ENCODE measurements at regions not wholly inside any gene's neighbourhood (a gene's known extent, or its start where the extent isn't known, plus 50 kb on each side); places are given as distances from the start of the nearest gene placed in this dataset.

DNA sequence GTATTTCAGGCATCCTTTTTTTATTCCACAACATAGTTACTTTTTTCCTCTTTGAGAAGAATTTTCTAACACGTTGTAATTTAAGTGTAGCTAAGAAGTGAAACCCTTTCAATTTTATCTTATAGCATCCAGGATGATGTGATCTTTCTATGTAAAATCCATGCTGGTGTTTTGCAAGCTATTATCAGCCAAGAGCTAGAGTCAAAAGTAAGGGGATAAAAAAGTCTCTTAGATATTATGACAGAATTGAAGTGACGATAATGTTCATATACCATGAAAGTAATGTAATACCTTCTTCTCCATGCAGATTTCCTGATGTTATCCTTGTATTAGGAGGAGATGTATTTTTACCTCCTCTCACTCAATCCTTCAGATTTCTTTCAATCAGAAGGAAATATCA, 64.2 kb upstream of the MBL2 start:
- Histone ChIP-seq H3K27me3 (ENCODE audit: control insufficient read depth, insufficient read depth, low read length) (no peaks in the 10 kb centered on the region), H3K9ac (no peak overlapping the region), H3K4me1 (peaks cover 12% of the 10 kb centered on the region), H2AFZ (peak overlapping the region; percentile 19), H3K4me2 (ENCODE audit: low read length) (peak overlapping the region; percentile 44), H3K79me2 (no peaks in the 10 kb centered on the region), H3K4me3 (ENCODE audit: low read depth, low read length) (no peak overlapping the region), H3K9me3 (ENCODE audit: control insufficient read depth, low read length) (no peaks in the 10 kb centered on the region), H3K36me3 (ENCODE audit: control insufficient read depth, insufficient read depth, low read length) (no peaks in the 10 kb centered on the region), H3K27ac (peak overlapping the region; percentile 3)
- TF ChIP-seq, protein P1, sequence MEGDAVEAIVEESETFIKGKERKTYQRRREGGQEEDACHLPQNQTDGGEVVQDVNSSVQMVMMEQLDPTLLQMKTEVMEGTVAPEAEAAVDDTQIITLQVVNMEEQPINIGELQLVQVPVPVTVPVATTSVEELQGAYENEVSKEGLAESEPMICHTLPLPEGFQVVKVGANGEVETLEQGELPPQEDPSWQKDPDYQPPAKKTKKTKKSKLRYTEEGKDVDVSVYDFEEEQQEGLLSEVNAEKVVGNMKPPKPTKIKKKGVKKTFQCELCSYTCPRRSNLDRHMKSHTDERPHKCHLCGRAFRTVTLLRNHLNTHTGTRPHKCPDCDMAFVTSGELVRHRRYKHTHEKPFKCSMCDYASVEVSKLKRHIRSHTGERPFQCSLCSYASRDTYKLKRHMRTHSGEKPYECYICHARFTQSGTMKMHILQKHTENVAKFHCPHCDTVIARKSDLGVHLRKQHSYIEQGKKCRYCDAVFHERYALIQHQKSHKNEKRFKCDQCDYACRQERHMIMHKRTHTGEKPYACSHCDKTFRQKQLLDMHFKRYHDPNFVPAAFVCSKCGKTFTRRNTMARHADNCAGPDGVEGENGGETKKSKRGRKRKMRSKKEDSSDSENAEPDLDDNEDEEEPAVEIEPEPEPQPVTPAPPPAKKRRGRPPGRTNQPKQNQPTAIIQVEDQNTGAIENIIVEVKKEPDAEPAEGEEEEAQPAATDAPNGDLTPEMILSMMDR (IDR thresholded peaks at IDR 0.05) = no peak

All from parathyroid adenoma (tissue), 2 donors.